Adipocyte (in vitro differentiated cells): ENCODE measurements at regions not wholly inside any gene's neighbourhood (a gene's known extent, or its start where the extent isn't known, plus 50 kb on each side); places are given as distances from the start of the nearest gene placed in this dataset.
"Not testable (repeated sequence)": the region's sequence is repeated elsewhere in the genome, so short reads cannot be mapped to it uniquely, and the experiment has no call there.

ENCODE experiments used
- DNase-seq: peaks from one replicate; pipeline ENCODE4 v3.0.0-alpha.2; 2015; ENCODE audit warnings: low read depth
- H3K27me3 ChIP-seq: replicated peaks from 2 replicates; pipeline ENCODE4 v1.7.0; 2013; ENCODE audit warnings: mild to moderate bottlenecking, low read length, moderate library complexity; ENCODE audit not compliant: control insufficient read depth, insufficient read depth
- H3K36me3 ChIP-seq: 2 replicates; pipeline ENCODE4 v1.7.0; 2013; ENCODE audit warnings: low read length, mild to moderate bottlenecking, moderate library complexity; ENCODE audit not compliant: control insufficient read depth, insufficient read depth, severe bottlenecking
- H3K4me1 ChIP-seq: 2 replicates; pipeline ENCODE4 v1.7.0; 2013; ENCODE audit warnings: mild to moderate bottlenecking, low read length, moderate library complexity; ENCODE audit not compliant: control insufficient read depth, insufficient read depth
- H3K4me3 ChIP-seq: 2 replicates; pipeline ENCODE4 v1.7.0; 2013; ENCODE audit warnings: mild to moderate bottlenecking, low read length, moderate library complexity
- H3K9ac ChIP-seq: 2 replicates; pipeline ENCODE4 v1.7.0; 2013; ENCODE audit warnings: mild to moderate bottlenecking, low read length, moderate library complexity
- H3K9me3 ChIP-seq: 2 replicates; pipeline ENCODE4 v1.7.0; 2013; ENCODE audit warnings: mild to moderate bottlenecking, low read length, moderate library complexity; ENCODE audit not compliant: control insufficient read depth

DNA sequence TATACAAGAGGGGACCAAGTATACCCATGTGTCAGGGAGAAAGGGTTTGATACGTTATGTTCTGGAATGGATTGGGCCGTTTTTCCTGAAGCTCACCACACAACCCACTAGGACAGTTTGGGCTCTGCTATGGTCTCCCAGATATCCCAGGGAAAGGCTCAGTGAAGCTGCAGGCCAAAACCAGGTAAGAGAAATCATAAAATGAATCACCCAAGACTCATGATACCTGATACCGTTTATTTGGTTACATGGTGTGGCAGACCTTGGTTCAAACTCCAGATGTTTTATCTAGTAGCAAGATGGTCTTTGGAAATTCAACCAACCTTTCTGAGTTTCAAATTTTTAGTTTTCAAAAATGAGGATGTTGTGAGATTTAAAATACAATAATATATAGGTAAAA lies 177.6 kb downstream of the C12orf75 start:
- Histone ChIP-seq H3K9ac (no peak overlapping the region), H3K4me3 (no peak overlapping the region), H3K36me3 (no peaks in the 10 kb centered on the region), H3K4me1 (no peaks in the 10 kb centered on the region), H3K9me3 (no peaks in the 10 kb centered on the region), H3K27me3 (peaks cover 25% of the 10 kb centered on the region)
- DNase-seq: no peak

DNA sequence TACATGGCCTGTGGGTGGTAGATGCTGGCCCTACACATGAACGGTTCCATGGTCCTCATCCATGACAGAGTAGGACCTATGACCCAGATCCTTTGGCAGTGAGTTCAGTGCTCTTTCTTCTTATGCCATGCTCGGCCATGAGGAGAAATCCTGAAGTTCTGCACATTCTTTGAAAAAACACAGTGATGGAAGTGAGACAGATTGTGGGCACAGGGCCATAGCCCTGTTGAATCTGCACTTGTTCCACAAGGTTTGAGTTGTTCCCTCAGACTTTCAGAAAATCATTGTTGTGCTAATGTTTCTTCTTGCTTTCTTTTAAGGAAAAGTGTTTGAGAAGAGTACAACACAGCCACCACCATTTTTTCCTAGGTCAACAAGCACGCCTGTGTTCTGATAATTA lies 180.0 kb downstream of the C12orf75 start:
- Histone ChIP-seq H3K9me3 (no peaks in the 10 kb centered on the region), H3K4me3 (no peak overlapping the region), H3K36me3 (no peaks in the 10 kb centered on the region), H3K4me1 (no peaks in the 10 kb centered on the region), H3K9ac (no peak overlapping the region), H3K27me3 (peaks cover 12% of the 10 kb centered on the region)
- DNase-seq: no peak

DNA sequence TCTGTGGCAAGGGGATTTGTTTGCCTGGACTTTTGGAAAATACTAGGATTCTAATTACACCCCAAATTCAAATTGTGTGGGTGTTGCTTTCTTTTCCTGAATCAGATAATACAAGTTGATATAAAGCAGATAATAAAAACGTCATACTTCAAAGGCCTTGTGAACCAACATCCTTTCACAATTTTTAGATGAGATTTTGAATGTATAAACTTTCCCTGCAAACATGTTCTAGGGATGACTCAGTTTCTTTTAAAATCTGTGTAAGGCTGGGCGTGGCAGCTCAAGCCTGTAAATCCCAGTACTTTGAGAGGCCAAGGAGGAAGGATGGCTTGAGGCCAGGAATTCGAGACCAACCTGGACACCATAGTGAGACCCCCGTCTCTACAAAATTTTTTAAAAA lies 182.4 kb downstream of the C12orf75 start:
- peak; percentile 34 for DNase-seq
- H3K36me3 ChIP-seq, H3K4me1 ChIP-seq, H3K9ac ChIP-seq, H3K4me3 ChIP-seq, H3K27me3 ChIP-seq, H3K9me3 ChIP-seq: not testable (repeated sequence)

DNA sequence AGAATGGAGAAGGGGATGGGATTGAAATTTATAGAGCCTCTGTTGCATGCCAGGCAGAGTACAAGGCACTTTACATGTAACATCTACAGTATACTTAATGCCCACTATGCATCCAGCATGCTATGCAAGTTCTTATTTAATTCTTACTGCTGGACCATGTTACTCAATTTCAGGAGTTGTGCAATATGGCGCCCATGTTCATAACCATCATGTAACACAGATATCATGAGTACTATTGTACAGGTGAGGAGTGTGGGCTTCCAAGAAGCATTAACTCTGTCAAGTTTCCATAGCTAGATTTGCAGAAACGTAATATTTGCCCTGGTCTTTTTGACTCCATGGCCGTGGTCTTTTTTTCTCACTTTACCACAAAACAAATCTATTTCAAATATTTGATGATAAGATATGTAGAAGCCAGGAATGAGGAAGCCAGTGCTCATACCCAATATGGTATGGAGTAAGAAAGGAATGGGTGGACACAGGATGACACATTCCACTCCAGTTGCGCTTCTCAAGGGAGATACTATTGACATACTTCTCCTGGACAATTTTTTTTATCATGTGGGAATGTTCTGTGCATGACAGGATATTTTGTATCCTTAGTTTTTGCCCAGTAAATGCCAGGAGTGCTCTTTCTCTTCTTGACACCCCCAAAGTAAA lies 191.8 kb downstream of the C12orf75 start:
- H3K4me3 ChIP-seq: no peak overlapping the region
- H3K9me3 ChIP-seq: no peaks in the 10 kb centered on the region
- peak; percentile 42 for DNase-seq
- H3K36me3 ChIP-seq: no peaks in the 10 kb centered on the region
- peaks cover 4% of the 10 kb centered on the region for H3K27me3 ChIP-seq
- peaks cover 13% of the 10 kb centered on the region for H3K4me1 ChIP-seq
- peak overlapping the region; percentile 38 for H3K9ac ChIP-seq

DNA sequence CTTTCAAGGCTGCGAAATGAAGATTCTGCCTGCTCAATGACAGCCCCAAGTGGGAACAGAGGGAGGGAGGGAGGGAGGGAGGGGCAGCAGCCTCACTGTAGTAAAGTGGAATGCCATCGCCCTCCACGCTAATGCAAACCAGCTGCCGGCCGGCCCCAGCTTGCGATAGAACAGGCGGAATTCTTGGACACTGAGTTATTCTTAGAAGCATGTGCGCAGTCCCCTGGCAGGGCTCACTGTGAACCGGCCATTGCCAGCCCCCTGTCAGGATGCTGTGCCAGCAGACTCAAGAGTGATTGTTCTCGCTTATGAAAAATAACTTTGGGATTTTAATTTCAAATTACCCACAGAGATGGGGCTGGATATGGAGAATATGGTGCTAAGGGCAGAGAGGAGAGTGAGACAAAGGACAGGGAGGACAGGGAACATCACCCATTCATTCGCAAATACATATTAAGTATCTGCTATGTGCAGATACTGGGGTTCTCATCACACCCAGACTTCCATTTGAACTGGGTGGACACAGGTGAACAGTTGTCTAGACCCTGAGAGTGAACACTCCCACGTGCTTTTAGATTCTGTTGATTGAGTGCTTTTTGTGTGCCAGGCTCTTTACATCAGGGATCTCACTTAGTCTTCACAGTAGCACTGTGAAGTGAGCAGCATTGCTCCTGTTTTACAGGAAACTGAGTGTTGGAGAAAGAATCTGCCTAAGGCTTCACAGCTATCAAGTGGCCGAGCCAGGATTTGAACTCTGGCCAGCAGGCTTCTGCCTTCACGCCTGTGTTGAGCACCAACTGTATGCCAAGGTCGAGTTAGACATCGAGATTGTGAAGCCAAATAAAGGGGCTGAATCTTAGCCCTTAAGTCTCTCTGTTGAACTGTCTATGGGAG lies 192.9 kb downstream of the C12orf75 start:
- DNase-seq: peak; percentile 98
- H3K4me3 ChIP-seq: peak overlapping the region; percentile 31
- H3K4me1 ChIP-seq: peaks cover 13% of the 10 kb centered on the region
- no peaks in the 10 kb centered on the region for H3K36me3 ChIP-seq
- peak overlapping the region; percentile 38 for H3K9ac ChIP-seq
- H3K9me3 ChIP-seq: no peaks in the 10 kb centered on the region
- H3K27me3 ChIP-seq: peaks cover 4% of the 10 kb centered on the region

DNA sequence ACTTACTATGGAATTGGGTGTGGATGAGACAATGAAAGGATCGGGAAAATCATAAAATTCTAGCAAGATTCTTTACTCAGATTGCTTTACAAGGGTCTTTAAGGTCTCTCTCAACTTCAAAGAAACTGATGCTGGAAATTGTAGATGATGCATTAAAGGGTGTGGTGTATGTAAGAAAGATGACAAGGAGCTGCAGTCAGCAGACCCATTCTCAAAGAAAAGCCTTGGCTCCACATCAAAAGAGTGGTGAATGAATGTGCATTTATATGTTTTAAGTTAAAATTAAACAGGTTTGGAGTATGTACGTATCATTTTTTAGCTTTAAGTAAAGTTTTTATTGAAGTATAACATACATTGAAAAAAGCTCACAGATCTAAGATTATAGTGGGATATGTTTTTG lies 194.5 kb downstream of the C12orf75 start:
- peaks cover 13% of the 10 kb centered on the region for H3K4me1 ChIP-seq
- no peak overlapping the region for H3K4me3 ChIP-seq
- no peaks in the 10 kb centered on the region for H3K9me3 ChIP-seq
- H3K36me3 ChIP-seq: no peaks in the 10 kb centered on the region
- no peak overlapping the region for H3K9ac ChIP-seq
- H3K27me3 ChIP-seq: peaks cover 4% of the 10 kb centered on the region
- DNase-seq: peak; percentile 10

DNA sequence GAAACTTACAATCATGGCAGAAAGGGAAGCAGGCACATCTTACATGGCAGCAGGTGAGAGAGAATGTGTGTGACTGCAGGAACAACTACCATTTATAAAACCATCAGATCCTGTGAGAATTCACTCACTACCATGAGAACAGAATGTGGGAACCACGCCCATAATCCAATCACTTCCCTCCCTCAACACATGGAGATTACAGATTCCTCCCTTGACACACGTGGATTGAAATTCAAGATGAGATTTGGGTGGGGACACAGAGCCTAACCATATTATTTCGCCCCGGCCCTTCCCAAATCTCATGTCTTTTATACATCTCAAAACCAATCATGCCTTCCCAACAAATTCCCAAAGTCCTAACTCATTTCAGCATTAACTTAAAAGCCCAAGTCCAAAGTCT lies 203.6 kb downstream of the C12orf75 start:
- DNase-seq: no peak
- H3K9ac ChIP-seq: no peak overlapping the region
- H3K4me1 ChIP-seq: no peaks in the 10 kb centered on the region
- H3K9me3 ChIP-seq: peaks cover 18% of the 10 kb centered on the region
- no peak overlapping the region for H3K4me3 ChIP-seq
- no peaks in the 10 kb centered on the region for H3K36me3 ChIP-seq
- H3K27me3 ChIP-seq: peaks cover 3% of the 10 kb centered on the region

DNA sequence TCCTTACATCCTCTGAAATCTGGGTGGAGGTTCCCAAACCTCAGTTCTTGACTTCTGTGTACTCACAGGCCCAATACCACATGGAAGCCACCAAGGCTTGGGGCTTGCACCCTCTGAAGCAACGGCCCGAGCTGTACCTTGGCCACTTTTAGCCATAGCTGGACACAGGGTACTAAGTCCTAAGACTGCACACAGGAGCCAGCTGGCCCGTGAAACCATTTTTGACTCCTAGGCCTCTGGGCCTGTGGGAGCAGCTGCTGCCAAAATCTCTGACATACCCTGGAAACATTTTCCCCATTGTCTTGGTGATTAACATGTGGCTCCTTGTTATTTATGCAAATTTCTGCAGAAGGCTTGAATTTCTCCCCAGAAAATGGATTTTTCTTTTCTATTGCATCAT lies 204.5 kb downstream of the C12orf75 start:
- not testable (repeated sequence) for H3K4me3 ChIP-seq, H3K36me3 ChIP-seq, H3K4me1 ChIP-seq, H3K9ac ChIP-seq, H3K27me3 ChIP-seq, DNase-seq
- peaks cover 18% of the 10 kb centered on the region for H3K9me3 ChIP-seq

DNA sequence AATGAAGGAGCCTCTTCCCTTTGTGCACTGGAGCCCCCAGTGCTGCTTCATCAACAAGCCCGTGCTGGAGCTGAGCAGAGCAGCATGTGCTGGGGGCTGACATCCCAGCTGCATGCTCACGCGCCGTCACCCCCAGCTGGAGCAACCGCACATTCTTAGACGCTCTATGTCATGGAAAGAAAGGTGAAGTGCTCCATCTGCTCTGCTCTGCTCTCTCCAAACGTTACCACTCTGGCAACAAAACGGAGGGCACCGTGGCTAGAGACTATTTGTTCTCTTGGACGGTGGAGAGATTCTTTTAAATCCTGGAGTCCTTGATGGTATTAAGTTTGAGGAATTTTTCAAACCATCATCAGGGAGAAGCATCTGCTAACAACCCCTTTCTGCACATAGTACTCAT lies 208.4 kb downstream of the C12orf75 start:
- H3K4me1 ChIP-seq: no peaks in the 10 kb centered on the region
- H3K4me3 ChIP-seq: no peak overlapping the region
- H3K9me3 ChIP-seq: peaks cover 29% of the 10 kb centered on the region
- no peaks in the 10 kb centered on the region for H3K36me3 ChIP-seq
- H3K27me3 ChIP-seq: peaks cover 3% of the 10 kb centered on the region
- DNase-seq: peak; percentile 29
- H3K9ac ChIP-seq: no peak overlapping the region

DNA sequence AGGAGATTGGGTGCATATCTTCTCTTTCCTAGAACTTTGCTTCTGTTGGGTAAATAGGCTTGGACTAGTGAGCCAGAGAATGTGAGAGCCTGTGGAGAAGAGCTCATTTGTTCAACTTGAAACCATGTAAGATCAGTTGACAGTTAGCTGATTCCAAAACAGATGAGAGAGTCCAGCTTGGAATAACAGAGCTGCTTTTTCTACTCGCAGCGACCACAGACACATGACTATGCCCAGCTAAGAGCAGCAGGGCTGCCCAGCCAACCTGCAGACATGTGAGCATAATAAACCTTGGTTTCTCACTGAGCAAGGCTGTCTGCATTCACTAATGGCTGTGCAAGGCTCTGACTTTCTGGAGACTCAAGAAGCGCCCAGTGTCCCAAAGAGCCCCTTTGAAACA lies 209.2 kb downstream of the C12orf75 start:
- Histone ChIP-seq H3K36me3 (no peaks in the 10 kb centered on the region), H3K4me3 (no peak overlapping the region), H3K4me1 (no peaks in the 10 kb centered on the region), H3K27me3 (peaks cover 3% of the 10 kb centered on the region), H3K9me3 (peaks cover 26% of the 10 kb centered on the region), H3K9ac (no peak overlapping the region)
- DNase-seq: no peak

DNA sequence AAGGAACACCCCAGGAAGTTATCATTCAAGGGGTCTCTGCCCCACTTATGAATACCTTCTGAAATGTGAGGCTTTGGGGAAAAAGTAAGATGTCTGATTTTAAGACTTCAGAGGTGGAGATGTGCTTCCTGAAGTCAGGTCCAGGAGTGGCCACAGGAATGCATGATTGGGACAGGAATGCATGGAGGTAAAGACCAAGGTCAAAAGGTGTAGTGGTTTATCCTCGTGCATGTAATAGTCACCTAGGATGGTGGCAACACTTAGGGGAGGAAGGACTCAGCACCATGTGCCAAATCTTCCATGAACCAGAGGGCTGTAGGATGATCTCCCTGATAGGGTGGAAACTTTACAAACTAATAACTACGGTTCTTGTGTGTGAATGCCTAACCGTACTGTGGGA lies 217.3 kb downstream of the C12orf75 start:
- H3K9ac ChIP-seq: no peak overlapping the region
- H3K4me3 ChIP-seq: no peak overlapping the region
- peaks cover 8% of the 10 kb centered on the region for H3K9me3 ChIP-seq
- no peaks in the 10 kb centered on the region for H3K36me3 ChIP-seq
- H3K4me1 ChIP-seq: no peaks in the 10 kb centered on the region
- H3K27me3 ChIP-seq: no peaks in the 10 kb centered on the region
- DNase-seq: no peak
